ENCODE measurements at regions not wholly inside any gene's neighbourhood (a gene's known extent, or its start where the extent isn't known, plus 50 kb on each side); places are given as distances from the start of the nearest gene placed in this dataset.

GRCh38 chr3:5806192-5806591 lies 618.7 kb downstream of the EDEM1 start:
- H3K27ac Mint-ChIP-seq (ENCODE audit: unreplicated experiment): no peak overlapping the region
- H3K36me3 Mint-ChIP-seq (ENCODE audit: unreplicated experiment): no peaks in the 10 kb centered on the region
- DNase-seq (ENCODE audit: extremely low spot score, unreplicated experiment): no peak
- no peaks in the 10 kb centered on the region for H3K27me3 Mint-ChIP-seq (ENCODE audit: unreplicated experiment)
- H3K4me3 Mint-ChIP-seq (ENCODE audit: unreplicated experiment): no peak overlapping the region
- TF ChIP-seq CTCF (IDR thresholded peaks at IDR 0.05): no peak
- H3K4me1 Mint-ChIP-seq (ENCODE audit: unreplicated experiment): no peaks in the 10 kb centered on the region
- H3K9me3 Mint-ChIP-seq (ENCODE audit: unreplicated experiment): peaks cover 13% of the 10 kb centered on the region

- no peaks in the 10 kb centered on the region for H3K36me3 Mint-ChIP-seq (ENCODE audit: unreplicated experiment)
- H3K4me3 Mint-ChIP-seq (ENCODE audit: unreplicated experiment): no peak overlapping the region
- no peak overlapping the region for H3K27ac Mint-ChIP-seq (ENCODE audit: unreplicated experiment)
Measured at GRCh38 chr3:5809586-5810246, 622.2 kb downstream of the EDEM1 start.

GRCh38 chr3:5811016-5811415 lies 623.5 kb downstream of the EDEM1 start:
- H3K4me1 Mint-ChIP-seq (ENCODE audit: unreplicated experiment): no peaks in the 10 kb centered on the region
- H3K36me3 Mint-ChIP-seq (ENCODE audit: unreplicated experiment): no peaks in the 10 kb centered on the region
- no peaks in the 10 kb centered on the region for H3K27me3 Mint-ChIP-seq (ENCODE audit: unreplicated experiment)
- H3K27ac Mint-ChIP-seq (ENCODE audit: unreplicated experiment): no peak overlapping the region
- TF ChIP-seq CTCF (IDR thresholded peaks at IDR 0.05): no peak
- no peak overlapping the region for H3K4me3 Mint-ChIP-seq (ENCODE audit: unreplicated experiment)
- H3K9me3 Mint-ChIP-seq (ENCODE audit: unreplicated experiment): peaks cover 33% of the 10 kb centered on the region
- no peak for DNase-seq (ENCODE audit: extremely low spot score, unreplicated experiment)

More at GRCh38 chr3:5809586-5810246, 622.2 kb downstream of the EDEM1 start:
- DNase-seq (ENCODE audit: extremely low spot score, unreplicated experiment): no peak
- Mint-ChIP-seq H3K9me3 (ENCODE audit: unreplicated experiment) (peaks cover 32% of the 10 kb centered on the region), H3K4me1 (ENCODE audit: unreplicated experiment) (no peaks in the 10 kb centered on the region), H3K27me3 (ENCODE audit: unreplicated experiment) (no peaks in the 10 kb centered on the region)
- TF ChIP-seq CTCF (IDR thresholded peaks at IDR 0.05): no peak

GRCh38 chr3:5813521-5813920 lies 626.0 kb downstream of the EDEM1 start:
- no peaks in the 10 kb centered on the region for H3K4me1 Mint-ChIP-seq (ENCODE audit: unreplicated experiment)
- H3K9me3 Mint-ChIP-seq (ENCODE audit: unreplicated experiment): peaks cover 38% of the 10 kb centered on the region
- DNase-seq (ENCODE audit: extremely low spot score, unreplicated experiment): no peak
- H3K27me3 Mint-ChIP-seq (ENCODE audit: unreplicated experiment): no peaks in the 10 kb centered on the region
- H3K4me3 Mint-ChIP-seq (ENCODE audit: unreplicated experiment): no peak overlapping the region
- no peak overlapping the region for H3K27ac Mint-ChIP-seq (ENCODE audit: unreplicated experiment)
- no peak for TF ChIP-seq CTCF (IDR thresholded peaks at IDR 0.05)
- H3K36me3 Mint-ChIP-seq (ENCODE audit: unreplicated experiment): no peaks in the 10 kb centered on the region

- H3K36me3 Mint-ChIP-seq (ENCODE audit: unreplicated experiment): no peaks in the 10 kb centered on the region
Measured at GRCh38 chr3:5822843-5823242, 635.3 kb downstream of the EDEM1 start.

More at GRCh38 chr3:5822843-5823242, 635.3 kb downstream of the EDEM1 start:
- H3K4me1 Mint-ChIP-seq (ENCODE audit: unreplicated experiment): no peaks in the 10 kb centered on the region
- no peak overlapping the region for H3K4me3 Mint-ChIP-seq (ENCODE audit: unreplicated experiment)
- no peak for TF ChIP-seq CTCF (IDR thresholded peaks at IDR 0.05)
- DNase-seq (ENCODE audit: extremely low spot score, unreplicated experiment): no peak
- H3K27ac Mint-ChIP-seq (ENCODE audit: unreplicated experiment): no peak overlapping the region
- peaks cover 37% of the 10 kb centered on the region for H3K9me3 Mint-ChIP-seq (ENCODE audit: unreplicated experiment)
- H3K27me3 Mint-ChIP-seq (ENCODE audit: unreplicated experiment): no peaks in the 10 kb centered on the region

All from osteocyte (in vitro differentiated cells).